ENCODE measurements at regions not wholly inside any gene's neighbourhood (a gene's known extent, or its start where the extent isn't known, plus 50 kb on each side); places are given as distances from the start of the nearest gene placed in this dataset.

DNA sequence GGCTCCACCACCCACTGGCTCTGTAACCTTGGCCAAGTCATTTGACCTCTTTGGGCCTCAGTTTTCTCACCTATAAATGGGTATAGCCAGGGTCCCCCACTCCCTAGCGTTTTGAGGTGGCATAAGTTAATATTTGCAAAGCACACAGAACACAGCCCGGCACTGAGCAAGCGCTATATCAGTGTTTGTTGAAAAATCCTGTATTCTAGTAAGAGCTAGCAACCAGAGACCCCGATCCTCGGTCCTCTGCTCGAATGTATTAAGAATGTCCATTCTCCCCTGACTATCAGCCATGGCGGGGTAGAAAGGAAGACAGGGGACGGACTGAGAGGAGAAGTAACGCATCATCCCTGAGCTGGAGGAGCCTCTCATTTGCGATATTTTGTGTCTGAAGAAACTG, 131.2 kb downstream of the IRF8 start:
- TF ChIP-seq, protein P1, sequence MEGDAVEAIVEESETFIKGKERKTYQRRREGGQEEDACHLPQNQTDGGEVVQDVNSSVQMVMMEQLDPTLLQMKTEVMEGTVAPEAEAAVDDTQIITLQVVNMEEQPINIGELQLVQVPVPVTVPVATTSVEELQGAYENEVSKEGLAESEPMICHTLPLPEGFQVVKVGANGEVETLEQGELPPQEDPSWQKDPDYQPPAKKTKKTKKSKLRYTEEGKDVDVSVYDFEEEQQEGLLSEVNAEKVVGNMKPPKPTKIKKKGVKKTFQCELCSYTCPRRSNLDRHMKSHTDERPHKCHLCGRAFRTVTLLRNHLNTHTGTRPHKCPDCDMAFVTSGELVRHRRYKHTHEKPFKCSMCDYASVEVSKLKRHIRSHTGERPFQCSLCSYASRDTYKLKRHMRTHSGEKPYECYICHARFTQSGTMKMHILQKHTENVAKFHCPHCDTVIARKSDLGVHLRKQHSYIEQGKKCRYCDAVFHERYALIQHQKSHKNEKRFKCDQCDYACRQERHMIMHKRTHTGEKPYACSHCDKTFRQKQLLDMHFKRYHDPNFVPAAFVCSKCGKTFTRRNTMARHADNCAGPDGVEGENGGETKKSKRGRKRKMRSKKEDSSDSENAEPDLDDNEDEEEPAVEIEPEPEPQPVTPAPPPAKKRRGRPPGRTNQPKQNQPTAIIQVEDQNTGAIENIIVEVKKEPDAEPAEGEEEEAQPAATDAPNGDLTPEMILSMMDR (IDR thresholded peaks at IDR 0.05; ENCODE audit: partially characterized antibody, unreplicated experiment), result no peak
- Mint-ChIP-seq H3K27me3 (ENCODE audit: unreplicated experiment) (peaks cover 5% of the 10 kb centered on the region), H3K4me1 (ENCODE audit: low read depth, unreplicated experiment) (peaks cover 13% of the 10 kb centered on the region), H3K4me3 (ENCODE audit: unreplicated experiment) (no peak overlapping the region), H3K27ac (ENCODE audit: unreplicated experiment) (no peak overlapping the region), H3K36me3 (ENCODE audit: unreplicated experiment) (peaks cover 6% of the 10 kb centered on the region), H3K9me3 (ENCODE audit: unreplicated experiment) (peaks cover 8% of the 10 kb centered on the region)
- no peak for DNase-seq

DNA sequence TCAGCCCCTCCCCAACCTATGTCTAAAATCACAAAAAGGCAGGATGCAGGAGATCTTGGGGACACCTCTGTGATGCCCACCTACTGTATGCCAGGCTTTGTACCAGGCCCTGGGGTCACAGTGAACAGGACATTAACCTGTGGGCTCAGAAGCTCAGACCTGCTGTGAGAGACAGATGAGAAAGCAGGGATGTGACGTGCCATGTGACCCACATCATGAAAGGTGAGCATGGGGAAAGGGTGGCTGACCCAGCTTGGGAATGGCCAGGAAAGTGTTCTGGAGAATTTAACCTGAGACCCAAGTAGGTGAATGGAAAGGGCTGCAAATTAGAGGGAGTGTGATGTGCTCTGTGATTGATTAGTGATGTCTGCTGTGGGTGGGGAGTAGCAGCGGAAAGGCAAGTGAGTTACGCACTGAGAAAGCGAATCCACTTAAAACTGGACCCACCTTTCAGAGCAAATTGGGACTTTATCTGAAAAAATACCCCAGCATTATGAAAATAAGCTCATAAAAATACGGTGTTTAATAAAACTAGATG, 132.2 kb downstream of the IRF8 start:
- DNase-seq, result no peak
- Mint-ChIP-seq H3K27ac (ENCODE audit: unreplicated experiment) (no peak overlapping the region), H3K4me3 (ENCODE audit: unreplicated experiment) (no peak overlapping the region), H3K4me1 (ENCODE audit: low read depth, unreplicated experiment) (peaks cover 13% of the 10 kb centered on the region), H3K36me3 (ENCODE audit: unreplicated experiment) (peaks cover 4% of the 10 kb centered on the region), H3K27me3 (ENCODE audit: unreplicated experiment) (peaks cover 5% of the 10 kb centered on the region), H3K9me3 (ENCODE audit: unreplicated experiment) (peaks cover 8% of the 10 kb centered on the region)
- TF ChIP-seq, protein P1 (IDR thresholded peaks at IDR 0.05; ENCODE audit: partially characterized antibody, unreplicated experiment), result no peak

DNA sequence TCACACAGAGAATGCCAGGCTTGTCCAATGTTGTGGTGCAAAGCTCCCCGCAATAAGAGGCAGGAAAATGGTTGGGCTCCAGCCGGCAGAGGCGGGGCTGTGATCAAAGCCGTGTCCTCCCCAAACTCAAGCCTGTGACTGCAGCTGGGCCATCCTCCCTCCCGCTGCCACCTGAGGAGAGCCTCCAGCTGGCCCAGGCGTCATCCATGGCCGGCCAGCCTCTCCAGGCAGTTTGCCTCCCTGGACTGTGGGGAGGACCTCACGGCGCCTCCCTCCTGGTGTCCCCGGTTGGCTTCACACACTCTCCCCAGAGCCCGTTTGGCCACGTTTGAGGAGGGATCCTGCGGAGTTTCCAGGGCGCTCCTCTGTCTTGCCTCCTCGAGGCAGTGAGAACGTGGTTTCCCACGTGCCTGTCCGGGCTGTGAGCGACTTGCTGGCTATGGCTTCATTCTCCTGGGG, 134.1 kb downstream of the IRF8 start:
- no peak overlapping the region for H3K4me3 Mint-ChIP-seq (ENCODE audit: unreplicated experiment)
- peaks cover 13% of the 10 kb centered on the region for H3K4me1 Mint-ChIP-seq (ENCODE audit: low read depth, unreplicated experiment)
- H3K27ac Mint-ChIP-seq (ENCODE audit: unreplicated experiment), result no peak overlapping the region
- peaks cover 4% of the 10 kb centered on the region for H3K36me3 Mint-ChIP-seq (ENCODE audit: unreplicated experiment)
- H3K9me3 Mint-ChIP-seq (ENCODE audit: unreplicated experiment), result peaks cover 3% of the 10 kb centered on the region
- TF ChIP-seq, protein P1 (IDR thresholded peaks at IDR 0.05; ENCODE audit: partially characterized antibody, unreplicated experiment), result no peak
- H3K27me3 Mint-ChIP-seq (ENCODE audit: unreplicated experiment), result peaks cover 5% of the 10 kb centered on the region
- DNase-seq, result no peak

DNA sequence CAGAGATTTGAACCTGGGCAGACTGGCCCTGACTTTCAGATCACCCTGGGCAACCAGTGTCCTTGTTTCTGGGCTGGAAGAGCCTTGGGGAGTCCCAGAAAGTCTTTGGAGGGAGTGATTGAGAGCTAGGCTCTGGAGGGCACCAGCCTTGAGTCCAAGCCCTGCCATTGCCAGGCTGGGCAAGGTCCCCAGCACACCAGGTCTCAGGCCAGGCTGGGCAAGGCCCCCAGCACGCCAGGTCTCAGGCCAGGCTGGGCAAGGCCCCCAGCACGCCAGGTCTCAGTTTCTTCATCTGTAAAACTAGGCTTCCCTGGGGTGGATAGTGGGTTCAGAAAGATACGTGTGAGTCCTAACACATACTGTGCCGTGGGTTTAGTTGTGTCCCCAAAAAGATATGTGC, 135.0 kb downstream of the IRF8 start:
- Mint-ChIP-seq H3K9me3 (ENCODE audit: unreplicated experiment) (no peaks in the 10 kb centered on the region), H3K27me3 (ENCODE audit: unreplicated experiment) (peaks cover 5% of the 10 kb centered on the region), H3K4me1 (ENCODE audit: low read depth, unreplicated experiment) (peaks cover 13% of the 10 kb centered on the region), H3K4me3 (ENCODE audit: unreplicated experiment) (no peak overlapping the region), H3K27ac (ENCODE audit: unreplicated experiment) (no peak overlapping the region), H3K36me3 (ENCODE audit: unreplicated experiment) (peaks cover 4% of the 10 kb centered on the region)
- TF ChIP-seq, protein P1 (IDR thresholded peaks at IDR 0.05; ENCODE audit: partially characterized antibody, unreplicated experiment), result no peak
- no peak for DNase-seq

DNA sequence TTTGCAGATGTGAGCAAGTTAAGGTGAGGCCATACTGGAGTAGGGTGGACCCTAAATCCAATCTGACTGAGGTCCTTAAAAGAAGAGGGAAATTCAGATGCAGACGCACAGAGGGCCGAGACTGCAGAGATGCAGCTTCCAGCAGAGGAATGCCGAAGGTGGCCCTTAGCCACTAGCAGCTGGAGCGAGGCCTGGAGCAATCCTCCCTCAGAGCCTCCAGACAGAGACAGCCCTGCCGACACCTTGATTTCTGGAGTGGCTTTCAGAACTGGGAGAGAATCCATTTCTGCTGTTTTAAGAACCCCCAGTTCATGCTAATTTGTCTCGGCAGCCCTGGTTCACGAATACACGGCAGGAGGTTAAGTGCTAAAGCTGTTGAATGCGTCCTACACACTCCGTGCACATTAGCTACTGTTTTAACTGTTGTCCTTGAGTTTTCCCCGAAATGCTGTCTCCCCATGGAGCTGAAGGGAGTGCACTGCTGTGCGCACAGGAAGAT, 135.5 kb downstream of the IRF8 start:
- Mint-ChIP-seq H3K4me1 (ENCODE audit: low read depth, unreplicated experiment) (peaks cover 13% of the 10 kb centered on the region), H3K4me3 (ENCODE audit: unreplicated experiment) (no peak overlapping the region), H3K36me3 (ENCODE audit: unreplicated experiment) (peaks cover 4% of the 10 kb centered on the region), H3K9me3 (ENCODE audit: unreplicated experiment) (peaks cover 1% of the 10 kb centered on the region), H3K27me3 (ENCODE audit: unreplicated experiment) (peaks cover 5% of the 10 kb centered on the region), H3K27ac (ENCODE audit: unreplicated experiment) (no peak overlapping the region)
- no peak for DNase-seq
- TF ChIP-seq, protein P1 (IDR thresholded peaks at IDR 0.05; ENCODE audit: partially characterized antibody, unreplicated experiment), result no peak

All from glutamatergic neuron (in vitro differentiated cells).